GM10266 (cell line): ENCODE measurements at regions not wholly inside any gene's neighbourhood (a gene's known extent, or its start where the extent isn't known, plus 50 kb on each side); places are given as distances from the start of the nearest gene placed in this dataset.

Experiments used
- DNase-seq: peaks from one replicate; pipeline ENCODE4 v3.0.0; 2012; ENCODE audit errors: extremely low spot score
- TF ChIP-seq, protein P1 (sequence below): IDR thresholded peaks from 2 replicates; pipeline ENCODE4 v1.5.1; 2012; ENCODE audit warnings: mild to moderate bottlenecking, low read depth; ENCODE audit not compliant: control insufficient read depth, insufficient read depth; ENCODE audit errors: missing control alignments

DNA sequence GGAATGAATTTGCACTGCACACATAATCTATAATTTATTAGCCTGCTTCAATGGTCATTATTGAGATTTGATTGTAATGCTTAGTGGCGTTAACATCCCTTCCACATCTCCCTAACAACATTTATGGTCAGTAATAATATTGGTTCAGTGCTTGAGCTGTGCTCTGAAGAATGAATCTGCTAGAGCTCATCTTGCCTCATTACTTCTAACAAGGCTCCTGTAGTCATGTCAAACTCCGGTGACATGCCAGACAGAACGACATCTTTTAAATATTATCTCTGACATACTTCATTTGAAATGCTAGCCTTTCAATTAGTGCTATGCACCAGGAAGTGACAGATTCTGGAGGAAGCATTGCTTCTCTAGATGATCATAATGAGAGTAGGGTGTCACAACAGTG, 240.3 kb upstream of the BTBD3 start:
- no peak for DNase-seq
- TF ChIP-seq, protein P1, sequence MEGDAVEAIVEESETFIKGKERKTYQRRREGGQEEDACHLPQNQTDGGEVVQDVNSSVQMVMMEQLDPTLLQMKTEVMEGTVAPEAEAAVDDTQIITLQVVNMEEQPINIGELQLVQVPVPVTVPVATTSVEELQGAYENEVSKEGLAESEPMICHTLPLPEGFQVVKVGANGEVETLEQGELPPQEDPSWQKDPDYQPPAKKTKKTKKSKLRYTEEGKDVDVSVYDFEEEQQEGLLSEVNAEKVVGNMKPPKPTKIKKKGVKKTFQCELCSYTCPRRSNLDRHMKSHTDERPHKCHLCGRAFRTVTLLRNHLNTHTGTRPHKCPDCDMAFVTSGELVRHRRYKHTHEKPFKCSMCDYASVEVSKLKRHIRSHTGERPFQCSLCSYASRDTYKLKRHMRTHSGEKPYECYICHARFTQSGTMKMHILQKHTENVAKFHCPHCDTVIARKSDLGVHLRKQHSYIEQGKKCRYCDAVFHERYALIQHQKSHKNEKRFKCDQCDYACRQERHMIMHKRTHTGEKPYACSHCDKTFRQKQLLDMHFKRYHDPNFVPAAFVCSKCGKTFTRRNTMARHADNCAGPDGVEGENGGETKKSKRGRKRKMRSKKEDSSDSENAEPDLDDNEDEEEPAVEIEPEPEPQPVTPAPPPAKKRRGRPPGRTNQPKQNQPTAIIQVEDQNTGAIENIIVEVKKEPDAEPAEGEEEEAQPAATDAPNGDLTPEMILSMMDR: no peak

DNA sequence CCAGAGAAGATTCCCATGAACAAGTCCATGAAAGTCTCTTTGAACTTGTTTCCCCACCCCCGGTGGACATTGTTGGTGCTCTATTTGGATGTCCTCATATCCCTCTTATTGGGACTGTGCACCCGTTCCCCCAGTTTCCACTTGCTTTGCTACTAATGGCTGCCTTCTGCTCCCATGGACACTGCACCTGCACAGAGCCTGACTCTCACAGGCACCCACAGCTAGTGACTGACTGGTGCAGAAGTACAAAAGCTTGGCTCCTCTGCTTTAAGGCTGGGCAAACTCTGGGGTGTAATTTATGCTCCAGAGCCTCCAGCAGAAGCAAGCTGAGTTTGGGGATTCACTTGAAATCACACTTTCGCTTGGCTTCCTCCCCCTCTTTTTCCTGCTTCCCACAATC, 239.9 kb upstream of the BTBD3 start:
- no peak for DNase-seq
- TF ChIP-seq, protein P1: no peak

DNA sequence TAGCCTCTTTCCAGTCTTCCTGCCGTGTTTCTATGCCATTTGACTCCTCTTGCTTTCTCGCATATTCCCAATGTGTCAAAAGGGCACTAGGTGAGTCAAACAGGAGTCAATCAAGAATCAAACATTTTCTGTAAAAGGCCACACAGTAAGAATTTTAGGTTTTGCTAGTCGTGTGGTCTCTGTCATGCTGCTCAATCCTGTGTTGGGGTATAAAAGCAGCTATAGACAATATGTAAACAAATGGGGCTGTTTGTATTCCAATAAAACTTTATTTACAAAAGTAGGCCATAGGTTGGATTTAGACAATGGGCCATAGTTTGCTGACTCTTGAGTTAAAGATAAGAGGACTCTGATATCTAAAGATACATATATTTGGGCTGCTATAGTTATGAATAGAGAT, 235.4 kb upstream of the BTBD3 start:
- TF ChIP-seq, protein P1: no peak
- no peak for DNase-seq

DNA sequence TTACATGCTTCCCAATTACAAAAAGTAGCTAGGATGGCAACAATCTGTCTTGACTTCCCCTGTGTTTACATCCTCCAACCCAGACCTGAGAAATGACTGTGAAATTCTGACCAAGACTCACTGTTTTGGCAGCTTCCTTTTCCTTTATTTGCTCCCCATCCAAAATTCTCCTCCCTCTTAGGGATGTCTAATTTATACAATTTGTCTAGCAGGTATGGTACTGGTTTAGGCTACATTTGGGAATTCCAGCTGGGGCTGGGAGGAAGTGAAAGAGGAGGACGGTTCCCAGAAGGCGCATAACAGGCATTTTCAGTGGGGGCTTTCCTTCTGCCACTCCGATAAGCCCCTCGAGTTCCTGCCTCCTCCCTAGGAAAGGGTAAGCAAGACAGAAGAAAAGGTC, 231.5 kb upstream of the BTBD3 start:
- DNase-seq: no peak
- TF ChIP-seq, protein P1: no peak

DNA sequence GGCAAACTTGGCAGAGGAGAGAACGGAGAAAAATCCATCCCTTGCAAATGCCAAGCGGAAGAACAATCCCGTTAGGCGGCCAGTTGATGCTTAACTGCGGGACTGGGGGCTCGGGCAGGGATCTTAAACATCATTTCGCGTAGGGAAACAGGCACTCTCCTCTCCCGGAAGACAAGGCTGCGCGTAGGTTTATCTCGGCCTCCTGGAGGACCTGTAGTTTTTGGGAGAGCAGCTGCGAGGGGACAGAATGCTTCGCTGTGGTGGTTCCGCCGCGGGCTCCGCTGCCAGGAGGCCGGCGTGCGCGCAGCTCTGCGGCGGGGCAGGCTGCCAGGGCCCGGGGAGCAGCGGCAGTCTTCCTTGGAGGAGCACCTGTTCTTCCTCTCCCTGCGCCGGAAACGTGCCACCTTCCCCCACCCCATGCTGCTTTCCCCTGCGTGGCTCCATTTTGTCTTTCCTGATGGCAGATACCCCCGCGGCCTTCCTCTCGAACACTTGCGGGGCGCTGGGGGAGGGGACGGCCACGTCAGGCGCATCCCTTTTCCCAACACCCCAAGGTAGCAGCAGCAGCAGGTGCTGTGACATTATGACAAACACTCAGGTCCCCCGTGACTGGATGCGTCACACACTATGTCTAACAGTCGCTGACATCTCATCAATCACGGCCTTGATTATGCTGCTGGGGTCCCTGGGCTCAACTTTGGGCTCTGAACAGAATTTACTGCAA, 230.7 kb upstream of the BTBD3 start:
- no peak for DNase-seq
- TF ChIP-seq, protein P1: no peak

DNA sequence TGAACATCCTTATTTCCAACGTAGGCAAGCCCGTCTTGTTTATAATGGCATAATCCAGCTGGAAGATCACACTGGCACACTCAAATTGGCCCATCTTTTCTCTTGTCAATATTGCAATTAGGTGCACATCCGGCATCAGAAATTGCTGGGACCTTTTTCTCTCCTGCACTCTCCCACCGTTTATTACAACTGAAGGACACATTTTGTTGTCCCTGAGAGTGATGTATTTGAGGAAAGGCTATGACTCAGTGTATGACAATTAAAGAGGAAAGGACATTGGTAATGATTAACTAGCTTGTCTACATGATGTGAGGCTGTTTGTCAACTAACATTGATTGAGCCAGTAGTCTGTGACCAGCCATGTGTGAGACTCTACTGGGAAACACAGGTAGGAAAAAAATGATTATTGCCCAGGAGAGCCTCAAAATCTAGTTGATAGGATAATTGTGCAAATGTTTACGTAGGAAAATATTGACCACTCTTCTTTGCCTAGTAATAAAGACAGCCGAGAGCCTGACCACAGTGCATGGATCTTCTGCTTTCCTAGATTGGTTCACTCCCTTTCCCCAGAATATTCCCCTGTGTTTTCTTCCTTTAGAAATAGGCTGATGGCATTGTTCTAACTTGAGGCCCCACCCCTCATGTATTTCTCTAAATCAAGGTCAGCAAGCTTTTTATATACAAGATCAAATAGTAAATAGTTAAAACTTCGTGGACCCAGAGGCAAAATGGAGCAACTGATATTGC, 230.0 kb upstream of the BTBD3 start:
- no peak for DNase-seq
- TF ChIP-seq, protein P1: no peak

DNA sequence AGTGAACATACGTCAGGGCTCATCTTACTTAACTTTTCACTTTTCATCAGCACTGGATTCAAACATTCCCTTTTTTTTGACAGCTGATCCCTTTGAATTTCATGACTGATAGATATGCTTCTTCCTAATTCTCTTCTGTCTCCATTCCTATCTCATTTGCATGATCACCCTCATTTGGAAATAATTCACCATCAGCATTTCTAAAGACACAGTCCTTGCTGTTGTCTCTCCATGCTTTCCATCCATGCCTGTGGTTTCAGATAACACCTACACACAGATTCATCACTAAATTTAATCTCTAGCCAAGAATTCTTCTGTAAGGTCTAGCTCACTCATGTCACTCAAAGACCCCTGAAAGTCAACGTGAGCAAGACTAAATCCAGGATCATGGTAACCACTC, 228.4 kb upstream of the BTBD3 start:
- DNase-seq: no peak
- TF ChIP-seq, protein P1: no peak
